ENCODE measurements at regions not wholly inside any gene's neighbourhood (a gene's known extent, or its start where the extent isn't known, plus 50 kb on each side); places are given as distances from the start of the nearest gene placed in this dataset.

DNA sequence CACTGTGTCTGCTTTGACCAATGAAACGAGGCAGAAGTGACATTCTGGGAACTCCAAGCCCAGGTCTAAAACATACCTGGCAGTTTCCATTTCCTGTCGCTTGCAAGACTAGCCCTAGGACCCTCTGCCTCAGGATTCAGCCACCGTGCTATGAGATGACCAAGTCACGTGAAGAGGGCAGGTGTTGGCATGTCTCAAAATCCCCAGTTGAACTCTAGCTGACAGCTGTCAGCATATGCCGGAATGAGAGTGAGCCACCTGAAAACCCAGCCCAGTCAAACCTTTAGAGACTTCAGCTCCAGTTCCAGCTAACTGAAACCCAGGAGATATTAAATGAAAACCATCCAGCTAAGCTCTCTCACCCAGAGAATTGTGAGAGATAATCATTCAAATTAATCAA is 89.9 kb upstream of the PPP1R3A start:
- H3K27ac Mint-ChIP-seq, result no peak overlapping the region
- H3K4me1 Mint-ChIP-seq, result no peaks in the 10 kb centered on the region
- H3K9me3 Mint-ChIP-seq, result peaks cover under 1% of the 10 kb centered on the region
- H3K36me3 Mint-ChIP-seq (ENCODE audit: low read depth), result no peaks in the 10 kb centered on the region
- TF ChIP-seq, protein P1, sequence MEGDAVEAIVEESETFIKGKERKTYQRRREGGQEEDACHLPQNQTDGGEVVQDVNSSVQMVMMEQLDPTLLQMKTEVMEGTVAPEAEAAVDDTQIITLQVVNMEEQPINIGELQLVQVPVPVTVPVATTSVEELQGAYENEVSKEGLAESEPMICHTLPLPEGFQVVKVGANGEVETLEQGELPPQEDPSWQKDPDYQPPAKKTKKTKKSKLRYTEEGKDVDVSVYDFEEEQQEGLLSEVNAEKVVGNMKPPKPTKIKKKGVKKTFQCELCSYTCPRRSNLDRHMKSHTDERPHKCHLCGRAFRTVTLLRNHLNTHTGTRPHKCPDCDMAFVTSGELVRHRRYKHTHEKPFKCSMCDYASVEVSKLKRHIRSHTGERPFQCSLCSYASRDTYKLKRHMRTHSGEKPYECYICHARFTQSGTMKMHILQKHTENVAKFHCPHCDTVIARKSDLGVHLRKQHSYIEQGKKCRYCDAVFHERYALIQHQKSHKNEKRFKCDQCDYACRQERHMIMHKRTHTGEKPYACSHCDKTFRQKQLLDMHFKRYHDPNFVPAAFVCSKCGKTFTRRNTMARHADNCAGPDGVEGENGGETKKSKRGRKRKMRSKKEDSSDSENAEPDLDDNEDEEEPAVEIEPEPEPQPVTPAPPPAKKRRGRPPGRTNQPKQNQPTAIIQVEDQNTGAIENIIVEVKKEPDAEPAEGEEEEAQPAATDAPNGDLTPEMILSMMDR (IDR thresholded peaks at IDR 0.05), result no peak
- POLR2A ChIA-PET, result no interaction called here
- no peaks in the 10 kb centered on the region for H3K27me3 Mint-ChIP-seq
- ATAC-seq (ENCODE audit: low read depth) (no peak), DNase-seq (no peak)
- H3K4me3 Mint-ChIP-seq, result no peak overlapping the region
- intact Hi-C loops (cut with micrococcal nuclease), result no loop called here
- CTCF ChIA-PET, result interaction anchor here (0.7 kb wide), 1 partner anchor 1434 kb away, joined by 3 read pairs; no protein-coding TSS in a partner anchor

DNA sequence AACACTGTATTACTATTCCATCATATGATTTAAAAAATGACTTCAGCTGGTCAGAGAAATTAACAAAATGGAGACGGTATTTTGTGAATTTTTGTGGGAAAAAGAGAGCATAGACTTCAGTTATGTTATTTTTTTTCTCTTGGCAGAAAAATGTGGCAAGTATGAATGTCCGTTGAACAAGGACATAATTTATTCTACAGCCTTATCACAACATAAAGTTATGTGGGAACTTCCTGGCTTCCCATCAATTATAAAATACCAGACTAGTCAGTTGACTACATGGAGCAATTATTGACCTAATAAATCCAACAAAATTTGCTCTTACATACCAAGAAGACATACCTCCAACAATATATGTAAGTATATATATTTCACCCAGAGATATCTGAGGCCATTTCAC is 88.6 kb upstream of the PPP1R3A start:
- no peak overlapping the region for H3K4me3 Mint-ChIP-seq
- DNase-seq, result no peak
- H3K27me3 Mint-ChIP-seq, result no peaks in the 10 kb centered on the region
- no peaks in the 10 kb centered on the region for H3K36me3 Mint-ChIP-seq (ENCODE audit: low read depth)
- TF ChIP-seq, protein P1 (IDR thresholded peaks at IDR 0.05), result no peak
- H3K9me3 Mint-ChIP-seq, result peaks cover 7% of the 10 kb centered on the region
- no peaks in the 10 kb centered on the region for H3K4me1 Mint-ChIP-seq
- intact Hi-C loops (cut with micrococcal nuclease), result no loop called here
- ChIA-PET CTCF (no interaction called here), POLR2A (no interaction called here)
- H3K27ac Mint-ChIP-seq, result no peak overlapping the region
- no peak for ATAC-seq (ENCODE audit: low read depth)

DNA sequence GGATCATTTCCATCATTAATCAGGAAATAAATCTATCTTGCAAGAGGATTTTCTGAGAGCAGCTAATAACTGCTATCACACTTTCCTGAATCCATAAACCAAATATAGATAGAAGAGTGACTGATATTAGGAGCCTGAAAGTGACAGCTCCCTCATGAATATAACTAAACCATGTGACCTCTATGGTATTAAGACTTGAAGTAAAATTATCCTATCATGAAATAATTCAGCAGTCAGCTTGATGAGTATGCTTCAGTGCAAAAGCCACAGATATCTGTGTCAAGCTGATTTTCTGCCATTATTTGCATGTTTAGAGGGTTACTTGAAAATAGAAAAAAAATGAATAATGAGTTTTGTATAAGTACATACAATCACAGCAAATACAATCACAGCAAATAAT is 80.1 kb upstream of the PPP1R3A start:
- intact Hi-C loops (cut with micrococcal nuclease), result no loop called here

DNA sequence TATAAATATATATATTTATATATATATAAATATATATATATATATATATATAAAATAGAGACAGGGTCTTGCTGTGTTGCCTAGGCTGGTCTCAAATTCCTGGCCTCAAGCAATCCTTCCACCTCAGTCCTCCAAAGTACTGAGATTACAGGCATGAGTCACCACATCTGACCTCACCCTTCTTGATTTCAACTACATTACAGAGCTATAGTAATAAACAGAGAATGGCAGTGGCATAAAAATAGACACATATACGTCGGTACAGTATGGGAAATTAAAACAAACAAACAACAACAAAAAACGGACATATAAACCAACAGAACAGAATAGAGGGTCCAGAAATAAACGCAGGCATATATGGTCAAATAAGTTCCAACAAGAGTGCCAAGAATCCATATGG is 77.6 kb upstream of the PPP1R3A start:
- no peaks in the 10 kb centered on the region for H3K27me3 Mint-ChIP-seq
- TF ChIP-seq, protein P1 (IDR thresholded peaks at IDR 0.05), result no peak
- CTCF ChIA-PET, result no interaction called here
- ATAC-seq (ENCODE audit: low read depth), result no peak
- POLR2A ChIA-PET, result no interaction called here
- no peaks in the 10 kb centered on the region for H3K36me3 Mint-ChIP-seq (ENCODE audit: low read depth)
- no peak overlapping the region for H3K27ac Mint-ChIP-seq
- intact Hi-C loops (cut with micrococcal nuclease), result no loop called here
- no peaks in the 10 kb centered on the region for H3K4me1 Mint-ChIP-seq
- no peak overlapping the region for H3K4me3 Mint-ChIP-seq
- H3K9me3 Mint-ChIP-seq, result peaks cover 3% of the 10 kb centered on the region
- DNase-seq, result no peak

More for the DNA sequence above, 80.1 kb upstream of the PPP1R3A start:
- Mint-ChIP-seq H3K9me3 (peaks cover 20% of the 10 kb centered on the region), H3K27me3 (no peaks in the 10 kb centered on the region), H3K4me3 (no peak overlapping the region), H3K36me3 (ENCODE audit: low read depth) (no peaks in the 10 kb centered on the region), H3K27ac (no peak overlapping the region), H3K4me1 (no peaks in the 10 kb centered on the region)
- POLR2A ChIA-PET, result no interaction called here
- TF ChIP-seq, protein P1 (IDR thresholded peaks at IDR 0.05), result no peak
- no peak for ATAC-seq (ENCODE audit: low read depth)
- CTCF ChIA-PET, result no interaction called here
- no peak for DNase-seq

DNA sequence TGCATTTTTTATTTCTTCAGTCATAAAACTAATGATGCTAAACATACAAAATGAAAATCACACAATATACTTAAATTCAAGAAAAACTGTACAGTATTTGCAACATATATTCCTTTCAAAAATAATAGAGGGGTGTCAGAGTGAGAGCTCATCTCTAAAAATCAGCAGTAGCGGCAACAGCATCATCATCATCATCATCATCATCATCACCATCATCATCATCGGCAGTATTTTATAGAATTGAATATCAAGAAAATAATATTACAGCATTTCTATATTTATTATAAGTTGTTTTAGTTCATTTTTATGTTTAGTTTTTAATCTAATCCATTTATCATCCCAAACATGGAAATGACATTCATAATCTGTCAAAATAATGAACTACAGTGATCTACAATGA is 67.4 kb upstream of the PPP1R3A start:
- ATAC-seq (ENCODE audit: low read depth), result no peak
- no peaks in the 10 kb centered on the region for H3K9me3 Mint-ChIP-seq
- DNase-seq, result no peak
- intact Hi-C loops (cut with micrococcal nuclease), result no loop called here
- CTCF ChIA-PET, result no interaction called here
- H3K36me3 Mint-ChIP-seq (ENCODE audit: low read depth), result no peaks in the 10 kb centered on the region
- no peak overlapping the region for H3K27ac Mint-ChIP-seq
- TF ChIP-seq, protein P1 (IDR thresholded peaks at IDR 0.05), result no peak
- POLR2A ChIA-PET, result no interaction called here
- H3K4me1 Mint-ChIP-seq, result no peaks in the 10 kb centered on the region
- H3K27me3 Mint-ChIP-seq, result no peaks in the 10 kb centered on the region
- no peak overlapping the region for H3K4me3 Mint-ChIP-seq
